NCI-H1048 (cell line): ENCODE measurements at regions not wholly inside any gene's neighbourhood (a gene's known extent, or its start where the extent isn't known, plus 50 kb on each side); places are given as distances from the start of the nearest gene placed in this dataset.
"Not testable (repeated sequence)": the region's sequence is repeated elsewhere in the genome, so short reads cannot be mapped to it uniquely, and the experiment has no call there.

Experiments
- DNase-seq: peaks from one replicate; lab custom pipeline; 2025; lab: John Stamatoyannopoulos, UW

- no peak for DNase-seq
These were observed 565.5 kb upstream of the ANO3 start for GRCh38 chr11:25766332-25767015.

GRCh38 chr11:25769287-25769686 is 562.6 kb upstream of the ANO3 start:
- no peak for DNase-seq

GRCh38 chr11:25771605-25772004 is 560.3 kb upstream of the ANO3 start:
- no peak for DNase-seq

GRCh38 chr11:25775603-25776002 is 556.3 kb upstream of the ANO3 start:
- DNase-seq, result no peak

- no peak for DNase-seq
These were observed 555.7 kb upstream of the ANO3 start for GRCh38 chr11:25776238-25776637.

- DNase-seq, result no peak
These were observed 554.6 kb upstream of the ANO3 start for GRCh38 chr11:25777343-25777742.

- no peak for DNase-seq
These were observed 552.9 kb upstream of the ANO3 start for GRCh38 chr11:25779033-25779432.

GRCh38 chr11:25787416-25787815 is 544.5 kb upstream of the ANO3 start:
- no peak for DNase-seq

GRCh38 chr11:25790396-25790795 is 541.5 kb upstream of the ANO3 start:
- DNase-seq, result no peak

- DNase-seq, result no peak
These were observed 538.3 kb upstream of the ANO3 start for GRCh38 chr11:25793637-25794036.

GRCh38 chr11:25794804-25795203 is 537.1 kb upstream of the ANO3 start:
- no peak for DNase-seq

- no peak for DNase-seq
These were observed 515.5 kb upstream of the ANO3 start for GRCh38 chr11:25816411-25816810.

GRCh38 chr11:25824688-25825087 is 507.2 kb upstream of the ANO3 start:
- no peak for DNase-seq

GRCh38 chr11:25831485-25831884 is 500.4 kb upstream of the ANO3 start:
- DNase-seq, result not testable (repeated sequence)

GRCh38 chr11:25838918-25839625 is 492.9 kb upstream of the ANO3 start:
- DNase-seq, result no peak

GRCh38 chr11:25844811-25845210 is 487.1 kb upstream of the ANO3 start:
- no peak for DNase-seq

GRCh38 chr11:25855916-25856315 is 476.0 kb upstream of the ANO3 start:
- DNase-seq, result no peak

GRCh38 chr11:25859776-25860175 is 472.2 kb upstream of the ANO3 start:
- no peak for DNase-seq

- peak; percentile 17 for DNase-seq
These were observed 471.1 kb upstream of the ANO3 start for GRCh38 chr11:25860677-25861450.

- DNase-seq, result no peak
These were observed 469.8 kb upstream of the ANO3 start for GRCh38 chr11:25862159-25862558.

- no peak for DNase-seq
These were observed 467.9 kb upstream of the ANO3 start for GRCh38 chr11:25863986-25864385.

- no peak for DNase-seq
These were observed 455.4 kb upstream of the ANO3 start for GRCh38 chr11:25876456-25876965.

- no peak for DNase-seq
These were observed 445.9 kb upstream of the ANO3 start for GRCh38 chr11:25886036-25886435.
